ENCODE measurements at regions not wholly inside any gene's neighbourhood (a gene's known extent, or its start where the extent isn't known, plus 50 kb on each side); places are given as distances from the start of the nearest gene placed in this dataset.

GRCh38 chr2:75925331-75926024, 214.8 kb upstream of the GCFC2 start:
- no peak overlapping the region for H3K9ac ChIP-seq
- H3K4me2 ChIP-seq: no peak overlapping the region
- no peaks in the 10 kb centered on the region for H3K9me2 ChIP-seq
- no peak for DNase-seq
- no peaks in the 10 kb centered on the region for H3K27me3 ChIP-seq (ENCODE audit: insufficient read depth)
- ChIA-PET POLR2A (no interaction called here), CTCF (no interaction called here)
- no peaks in the 10 kb centered on the region for H4K20me1 ChIP-seq (ENCODE audit: insufficient read depth)
- H3K79me2 ChIP-seq (ENCODE audit: insufficient read depth): no peaks in the 10 kb centered on the region
- H3K4me3 ChIP-seq (ENCODE audit: low read depth in 2 of 2, low read length in 1 of 2): no peak overlapping the region
- no peaks in the 10 kb centered on the region for H3K4me1 ChIP-seq (ENCODE audit: control insufficient read depth in 1 of 2, insufficient read depth in 2 of 2, low read depth in 1 of 2, low read length in 1 of 2)
- H3F3A ChIP-seq (replicated peaks; ENCODE audit: insufficient read depth): no peaks in the 10 kb centered on the region
- no peak overlapping the region for H2AFZ ChIP-seq (ENCODE audit: low read depth)
- H3K36me3 ChIP-seq (replicated peaks in 1 of 2; ENCODE audit: control insufficient read depth in 1 of 2, insufficient read depth in 2 of 2, low read length in 1 of 2): no peaks in the 10 kb centered on the region
- TF ChIP-seq TCF12 (IDR thresholded peaks at IDR 0.05): no peak
- no peak for TF ChIP-seq EP300 (IDR thresholded peaks at IDR 0.05; ENCODE audit: borderline replicate concordance in 1 of 2, low read depth in 1 of 2, low read length in 1 of 2)
- no peak for TF ChIP-seq SMC3 (IDR thresholded peaks at IDR 0.05; ENCODE audit: low read depth, low read length)
- no peak for TF ChIP-seq FOXJ3 (CRISPR knock-in tag; IDR thresholded peaks at IDR 0.05)
- TF ChIP-seq TAF1 (IDR thresholded peaks at IDR 0.05; ENCODE audit: borderline replicate concordance, low read depth, low read length): no peak
- TF ChIP-seq EZH2phosphoT487 (IDR thresholded peaks at IDR 0.05; ENCODE audit: borderline replicate concordance, low read depth): no peak
- TF ChIP-seq ZBTB33 (IDR thresholded peaks at IDR 0.05; ENCODE audit: borderline replicate concordance, low read depth): no peak
- no peak for TF ChIP-seq FOXM1 (IDR thresholded peaks at IDR 0.05; ENCODE audit: low read depth)
- no peak for TF ChIP-seq MAX (IDR thresholded peaks at IDR 0.05; ENCODE audit: low read depth)
- no peak for TF ChIP-seq YY1 (IDR thresholded peaks at IDR 0.05; ENCODE audit: low read depth)
- no peak for TF ChIP-seq SIN3A (IDR thresholded peaks at IDR 0.05; ENCODE audit: borderline replicate concordance, low read depth, low read length)
- TF ChIP-seq USF1 (IDR thresholded peaks at IDR 0.05; ENCODE audit: borderline replicate concordance, low read depth): no peak
- no peaks in the 10 kb centered on the region for H3K9me3 ChIP-seq
- no peak overlapping the region for H3K27ac ChIP-seq (ENCODE audit: low read depth in 2 of 2, low read length in 1 of 2)
- 10% methylated on average over 3 of the region's 3 CpGs for WGBS (ENCODE audit: low lambda C conversion rate)

GRCh38 chr2:75922191-75922590, 211.5 kb upstream of the GCFC2 start:
- no peaks in the 10 kb centered on the region for H3K4me1 ChIP-seq (ENCODE audit: control insufficient read depth in 1 of 2, insufficient read depth in 2 of 2, low read depth in 1 of 2, low read length in 1 of 2)
- no peak overlapping the region for H3K4me2 ChIP-seq
- POLR2A ChIA-PET: no interaction called here
- H3K9me3 ChIP-seq: no peaks in the 10 kb centered on the region
- no peak overlapping the region for H2AFZ ChIP-seq (ENCODE audit: low read depth)
- H3K27me3 ChIP-seq (ENCODE audit: insufficient read depth): no peaks in the 10 kb centered on the region
- no peak overlapping the region for H3K4me3 ChIP-seq (ENCODE audit: low read depth in 2 of 2, low read length in 1 of 2)
- no peaks in the 10 kb centered on the region for H3K36me3 ChIP-seq (replicated peaks in 1 of 2; ENCODE audit: control insufficient read depth in 1 of 2, insufficient read depth in 2 of 2, low read length in 1 of 2)
- H3F3A ChIP-seq (replicated peaks; ENCODE audit: insufficient read depth): no peaks in the 10 kb centered on the region
- no peak overlapping the region for H3K27ac ChIP-seq (ENCODE audit: low read depth in 2 of 2, low read length in 1 of 2)
- CTCF ChIA-PET: no interaction called here
- no peak overlapping the region for H3K9ac ChIP-seq
- no peaks in the 10 kb centered on the region for H4K20me1 ChIP-seq (ENCODE audit: insufficient read depth)
- 43% methylated on average over 2 of the region's 2 CpGs for WGBS (ENCODE audit: low lambda C conversion rate)
- no peaks in the 10 kb centered on the region for H3K79me2 ChIP-seq (ENCODE audit: insufficient read depth)
- no peak for DNase-seq
- TF ChIP-seq RCOR1 (IDR thresholded peaks at IDR 0.05; ENCODE audit: low read length) (no peak), TAF1 (IDR thresholded peaks at IDR 0.05; ENCODE audit: borderline replicate concordance, low read depth, low read length) (no peak), ELF1 (IDR thresholded peaks at IDR 0.05) (no peak), FOXM1 (IDR thresholded peaks at IDR 0.05; ENCODE audit: low read depth) (no peak), NFIC (IDR thresholded peaks at IDR 0.05; ENCODE audit: borderline replicate concordance) (no peak), RFX5 (IDR thresholded peaks at IDR 0.05; ENCODE audit: low read length) (no peak), YY1 (IDR thresholded peaks at IDR 0.05; ENCODE audit: low read depth) (no peak), FOSL2 (IDR thresholded peaks at IDR 0.05; ENCODE audit: borderline replicate concordance, low read depth) (no peak)
- H3K9me2 ChIP-seq: no peaks in the 10 kb centered on the region
